ENCODE measurements at regions not wholly inside any gene's neighbourhood (a gene's known extent, or its start where the extent isn't known, plus 50 kb on each side); places are given as distances from the start of the nearest gene placed in this dataset.

GRCh38 chr6:18543051-18543450, 155.9 kb downstream of the RNF144B start:
- TF ChIP-seq CTCF (IDR thresholded peaks at IDR 0.05) (no peak), POLR2A (IDR thresholded peaks at IDR 0.05) (no peak)
